HEK293T (cell line): ENCODE measurements at regions not wholly inside any gene's neighbourhood (a gene's known extent, or its start where the extent isn't known, plus 50 kb on each side); places are given as distances from the start of the nearest gene placed in this dataset.

ENCODE experiments used
- ARNT ChIP-seq: fragments of 450-650 bp; IDR thresholded peaks from 2 replicates; pipeline ENCODE4 v1.6.1; 2017; ENCODE audit warnings: mild to moderate bottlenecking
- BHLHE40 ChIP-seq: fragments of 450-650 bp; IDR thresholded peaks from 2 replicates; pipeline ENCODE4 v1.6.1; 2016; ENCODE audit warnings: mild to moderate bottlenecking, moderate library complexity, borderline replicate concordance
- FOXA1 ChIP-seq: fragments of 450-650 bp; IDR thresholded peaks from 2 replicates; pipeline ENCODE4 v1.6.1; 2016; ENCODE audit warnings: mild to moderate bottlenecking
- SUZ12 ChIP-seq: fragments of 450-650 bp; IDR thresholded peaks from 2 replicates; pipeline ENCODE4 v1.6.1; 2016; ENCODE audit warnings: mild to moderate bottlenecking

DNA sequence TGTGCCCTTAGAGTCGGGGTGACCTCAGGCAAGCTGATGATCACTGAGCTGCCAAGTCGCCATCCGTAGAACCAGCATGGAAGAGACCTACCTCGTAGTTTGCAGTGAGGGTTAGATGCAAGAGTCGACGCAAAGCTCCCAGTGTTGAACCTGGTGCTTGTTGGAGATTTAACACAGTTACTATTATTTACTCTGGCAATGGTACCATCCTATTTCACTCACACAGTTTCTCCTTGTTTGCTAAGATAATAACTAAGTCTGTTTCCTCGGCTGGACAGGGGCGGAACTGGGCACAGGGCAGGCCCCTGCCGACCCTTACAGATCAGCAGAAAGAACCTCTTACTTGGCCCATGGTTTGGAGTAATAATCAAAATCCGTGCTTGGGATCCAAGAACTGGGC is 85.5 kb downstream of the ACAA2 start:
- TF ChIP-seq BHLHE40 = no peak
- TF ChIP-seq SUZ12 = no peak
- TF ChIP-seq FOXA1 = no peak
- TF ChIP-seq ARNT = no peak
